GM23338 (cell line): ENCODE measurements at regions not wholly inside any gene's neighbourhood (a gene's known extent, or its start where the extent isn't known, plus 50 kb on each side); places are given as distances from the start of the nearest gene placed in this dataset.

Source experiments
- CREB1 ChIP-seq: fragments of 250-450 bp; sonication (Bioruptor Pico); IDR thresholded peaks from 2 replicates; pipeline ENCODE4 v1.5.0; 2020; ENCODE audit warnings: low read depth, mild to moderate bottlenecking, moderate library complexity
- CTCF ChIP-seq, 2 experiments: fragments of 200-600 bp in 1 of 2; sonication (generic) in 1 of 2; conservative IDR thresholded peaks; 2 replicates each; pipeline versions ENCODE4 v1.5.1 to v1.6.1; 2016 to 2017; ENCODE audit warnings: antibody characterized with exemption in 2 of 2, low read depth in 2 of 2, mild to moderate bottlenecking in 2 of 2, moderate library complexity in 1 of 2
- ETS1 ChIP-seq: IDR thresholded peaks from 2 replicates; pipeline ENCODE4 v1.6.1; 2016; ENCODE audit warnings: antibody characterized with exemption
- EZH2 ChIP-seq: fragments of 200-600 bp; sonication (generic); IDR thresholded peaks from one replicate; pipeline ENCODE4 v1.8.0; 2017; ENCODE audit warnings: antibody characterized with exemption, mild to moderate bottlenecking, low read depth; ENCODE audit not compliant: unreplicated experiment
- EZH2phosphoT487 ChIP-seq: fragments of 200-600 bp; sonication (generic); IDR thresholded peaks from one replicate; pipeline ENCODE4 v1.8.1; 2018; ENCODE audit warnings: antibody characterized with exemption; ENCODE audit not compliant: unreplicated experiment
- JUNB ChIP-seq: IDR thresholded peaks from one replicate; pipeline ENCODE4 v1.6.1; 2016; ENCODE audit warnings: antibody characterized with exemption; ENCODE audit not compliant: unreplicated experiment
- POLR2AphosphoS5 ChIP-seq: IDR thresholded peaks from 2 replicates; pipeline ENCODE4 v1.6.1; 2016; ENCODE audit warnings: antibody characterized with exemption, low read depth
- REST ChIP-seq: IDR thresholded peaks from one replicate; pipeline ENCODE4 v1.6.1; 2018; ENCODE audit warnings: antibody characterized with exemption; ENCODE audit not compliant: unreplicated experiment
- ZNF114 ChIP-seq: fragments of 250-450 bp; sonication (Bioruptor Pico); IDR thresholded peaks from 2 replicates; pipeline ENCODE4 v1.5.0; 2020; ENCODE audit warnings: mild to moderate bottlenecking, moderate library complexity

- TF ChIP-seq REST (no peak), CTCF (conservative IDR thresholded peaks at IDR 0.05; ENCODE audit: low read depth in 2 of 2) (no peak), POLR2AphosphoS5 (no peak), EZH2 (no peak), ETS1 (no peak), JUNB (no peak), EZH2phosphoT487 (no peak), CREB1 (CRISPR knock-in tag) (no peak), ZNF114 (CRISPR knock-in tag) (no peak)
Measured at GRCh38 chr11:8331767-8332166, 68.1 kb upstream of the LMO1 start.
